ENCODE measurements at regions not wholly inside any gene's neighbourhood (a gene's known extent, or its start where the extent isn't known, plus 50 kb on each side); places are given as distances from the start of the nearest gene placed in this dataset.

DNA sequence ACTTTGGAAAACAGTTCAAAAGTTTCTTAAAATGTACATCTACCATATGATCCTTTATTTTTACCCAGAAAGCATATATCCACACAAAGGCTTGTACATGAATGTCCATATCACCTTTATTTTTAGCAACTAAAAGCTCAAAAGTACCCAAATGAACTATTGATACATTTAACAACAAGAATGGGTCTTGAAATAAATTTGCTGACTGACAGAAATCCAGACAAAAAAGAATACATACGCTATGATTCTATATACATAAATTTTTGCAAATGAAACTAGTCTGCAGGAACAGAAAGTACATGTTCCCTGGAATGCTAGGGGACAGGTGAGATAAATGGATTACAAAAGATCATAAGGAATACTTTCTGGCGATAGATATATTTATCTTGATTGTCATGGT lies 96.3 kb upstream of the KYNU start:
- TF ChIP-seq, protein P1, sequence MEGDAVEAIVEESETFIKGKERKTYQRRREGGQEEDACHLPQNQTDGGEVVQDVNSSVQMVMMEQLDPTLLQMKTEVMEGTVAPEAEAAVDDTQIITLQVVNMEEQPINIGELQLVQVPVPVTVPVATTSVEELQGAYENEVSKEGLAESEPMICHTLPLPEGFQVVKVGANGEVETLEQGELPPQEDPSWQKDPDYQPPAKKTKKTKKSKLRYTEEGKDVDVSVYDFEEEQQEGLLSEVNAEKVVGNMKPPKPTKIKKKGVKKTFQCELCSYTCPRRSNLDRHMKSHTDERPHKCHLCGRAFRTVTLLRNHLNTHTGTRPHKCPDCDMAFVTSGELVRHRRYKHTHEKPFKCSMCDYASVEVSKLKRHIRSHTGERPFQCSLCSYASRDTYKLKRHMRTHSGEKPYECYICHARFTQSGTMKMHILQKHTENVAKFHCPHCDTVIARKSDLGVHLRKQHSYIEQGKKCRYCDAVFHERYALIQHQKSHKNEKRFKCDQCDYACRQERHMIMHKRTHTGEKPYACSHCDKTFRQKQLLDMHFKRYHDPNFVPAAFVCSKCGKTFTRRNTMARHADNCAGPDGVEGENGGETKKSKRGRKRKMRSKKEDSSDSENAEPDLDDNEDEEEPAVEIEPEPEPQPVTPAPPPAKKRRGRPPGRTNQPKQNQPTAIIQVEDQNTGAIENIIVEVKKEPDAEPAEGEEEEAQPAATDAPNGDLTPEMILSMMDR (conservative IDR thresholded peaks at IDR 0.05; ENCODE audit: low read length) = no peak
- no peak for TF ChIP-seq EZH2phosphoT487 (IDR thresholded peaks at IDR 0.05; ENCODE audit: borderline replicate concordance)
- H3K9ac ChIP-seq (ENCODE audit: low read depth, low read length, poor library complexity, severe bottlenecking) = no peak overlapping the region
- H3K4me1 ChIP-seq (ENCODE audit: insufficient read depth, low read length, poor library complexity, severe bottlenecking) = no peaks in the 10 kb centered on the region
- H3K4me2 ChIP-seq (ENCODE audit: low read depth, low read length, poor library complexity, severe bottlenecking) = no peak overlapping the region
- no peaks in the 10 kb centered on the region for H3F3A ChIP-seq (ENCODE audit: low read depth)
- no peaks in the 10 kb centered on the region for H3K27me3 ChIP-seq (ENCODE audit: insufficient read depth, low read length, poor library complexity, severe bottlenecking)
- no peaks in the 10 kb centered on the region for H4K20me1 ChIP-seq (ENCODE audit: insufficient read depth, low read length, poor library complexity, severe bottlenecking)
- H3K36me3 ChIP-seq (ENCODE audit: insufficient read depth, low read length) = no peaks in the 10 kb centered on the region
- H3K9me3 ChIP-seq (ENCODE audit: insufficient read depth, low read depth, low read length) = no peaks in the 10 kb centered on the region
- H2AFZ ChIP-seq (ENCODE audit: low read length) = no peak overlapping the region
- no peaks in the 10 kb centered on the region for H3K79me2 ChIP-seq (ENCODE audit: insufficient read depth, low read length)
- no peak overlapping the region for H3K4me3 ChIP-seq (ENCODE audit: low read length, poor library complexity, severe bottlenecking)
- H3K9me2 ChIP-seq (replicated peaks; ENCODE audit: low read depth, low read length) = no peaks in the 10 kb centered on the region; the same call in 1 of the 2 replicates

DNA sequence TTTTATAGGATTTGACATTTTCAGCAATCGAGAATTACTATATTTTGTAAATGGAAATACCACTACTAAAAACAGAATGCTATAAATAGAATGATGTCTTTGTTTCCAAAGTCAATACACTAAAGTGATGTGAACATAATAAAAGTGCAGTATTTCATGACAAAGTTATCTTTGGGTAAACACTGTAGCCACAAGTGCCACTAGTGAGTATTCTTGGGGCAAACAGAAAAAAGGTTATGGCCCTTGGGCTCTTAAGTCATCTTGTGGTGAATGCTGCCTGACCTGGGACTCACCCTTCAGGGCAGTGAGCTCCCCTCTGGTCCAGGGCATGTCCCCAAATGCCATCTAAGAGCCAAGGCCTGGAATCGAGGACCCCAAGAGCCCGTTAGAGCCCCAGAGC lies 99.2 kb upstream of the KYNU start:
- Histone ChIP-seq H3K4me1 (ENCODE audit: insufficient read depth, low read length, poor library complexity, severe bottlenecking) (no peaks in the 10 kb centered on the region), H3K4me2 (ENCODE audit: low read depth, low read length, poor library complexity, severe bottlenecking) (no peak overlapping the region), H2AFZ (ENCODE audit: low read length) (no peak overlapping the region), H3K27me3 (ENCODE audit: insufficient read depth, low read length, poor library complexity, severe bottlenecking) (no peaks in the 10 kb centered on the region), H3K9me3 (ENCODE audit: insufficient read depth, low read depth, low read length) (no peaks in the 10 kb centered on the region), H3K4me3 (ENCODE audit: low read length, poor library complexity, severe bottlenecking) (no peak overlapping the region), H3K9me2 (replicated peaks; ENCODE audit: low read depth, low read length) (no peaks in the 10 kb centered on the region), H3K36me3 (ENCODE audit: insufficient read depth, low read length) (no peaks in the 10 kb centered on the region), H4K20me1 (ENCODE audit: insufficient read depth, low read length, poor library complexity, severe bottlenecking) (no peaks in the 10 kb centered on the region), H3F3A (ENCODE audit: low read depth) (no peaks in the 10 kb centered on the region), H3K79me2 (ENCODE audit: insufficient read depth, low read length) (no peaks in the 10 kb centered on the region), H3K9ac (ENCODE audit: low read depth, low read length, poor library complexity, severe bottlenecking) (no peak overlapping the region)
- TF ChIP-seq, protein P1 (conservative IDR thresholded peaks at IDR 0.05; ENCODE audit: low read length) = no peak
- TF ChIP-seq EZH2phosphoT487 (IDR thresholded peaks at IDR 0.05; ENCODE audit: borderline replicate concordance) = no peak

DNA sequence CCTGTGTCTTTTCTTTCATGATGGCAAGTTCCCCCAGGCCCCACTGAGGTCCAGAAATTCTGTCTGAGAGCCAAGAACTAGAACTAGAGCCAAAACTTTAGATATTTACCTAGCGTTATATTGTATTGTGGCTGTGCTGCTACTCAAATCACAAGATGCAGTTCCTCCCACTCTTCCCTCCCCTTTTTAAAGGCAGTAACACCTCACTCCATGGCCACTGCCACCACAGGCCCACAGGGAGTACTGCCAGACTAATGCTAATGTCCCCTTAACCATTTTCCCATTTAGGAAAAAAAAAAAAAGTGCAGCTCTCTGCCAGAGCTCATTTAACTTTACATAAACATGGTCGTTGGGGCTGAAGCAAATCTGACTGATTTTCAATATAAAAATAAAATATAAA lies 99.7 kb upstream of the KYNU start:
- H3F3A ChIP-seq (ENCODE audit: low read depth) = no peaks in the 10 kb centered on the region
- H4K20me1 ChIP-seq (ENCODE audit: insufficient read depth, low read length, poor library complexity, severe bottlenecking) = no peaks in the 10 kb centered on the region
- H3K9ac ChIP-seq (ENCODE audit: low read depth, low read length, poor library complexity, severe bottlenecking) = no peak overlapping the region
- H3K4me2 ChIP-seq (ENCODE audit: low read depth, low read length, poor library complexity, severe bottlenecking) = no peak overlapping the region
- no peaks in the 10 kb centered on the region for H3K36me3 ChIP-seq (ENCODE audit: insufficient read depth, low read length)
- H2AFZ ChIP-seq (ENCODE audit: low read length) = no peak overlapping the region
- no peaks in the 10 kb centered on the region for H3K27me3 ChIP-seq (ENCODE audit: insufficient read depth, low read length, poor library complexity, severe bottlenecking)
- H3K4me3 ChIP-seq (ENCODE audit: low read length, poor library complexity, severe bottlenecking) = no peak overlapping the region
- no peaks in the 10 kb centered on the region for H3K9me2 ChIP-seq (replicated peaks; ENCODE audit: low read depth, low read length)
- no peaks in the 10 kb centered on the region for H3K79me2 ChIP-seq (ENCODE audit: insufficient read depth, low read length)
- no peaks in the 10 kb centered on the region for H3K4me1 ChIP-seq (ENCODE audit: insufficient read depth, low read length, poor library complexity, severe bottlenecking)
- no peaks in the 10 kb centered on the region for H3K9me3 ChIP-seq (ENCODE audit: insufficient read depth, low read depth, low read length)
- TF ChIP-seq, protein P1 (conservative IDR thresholded peaks at IDR 0.05; ENCODE audit: low read length) = no peak
- TF ChIP-seq EZH2phosphoT487 (IDR thresholded peaks at IDR 0.05; ENCODE audit: borderline replicate concordance) = no peak

Measured in Loucy (cell line).